DOHH2 (cell line): ENCODE measurements at regions not wholly inside any gene's neighbourhood (a gene's known extent, or its start where the extent isn't known, plus 50 kb on each side); places are given as distances from the start of the nearest gene placed in this dataset.

Experiments used
- EZH2phosphoT487 ChIP-seq: fragments of 200-600 bp; sonication (generic); IDR thresholded peaks from 2 replicates; pipeline ENCODE4 v1.6.1; 2017; ENCODE audit warnings: borderline replicate concordance, mild to moderate bottlenecking, antibody characterized with exemption, low read length, moderate library complexity, mixed read lengths
- TF ChIP-seq, protein P1 (sequence below): fragments of 200-600 bp; sonication (generic); IDR thresholded peaks from one replicate; pipeline ENCODE4 v1.5.1; 2014; ENCODE audit warnings: antibody characterized with exemption, mild to moderate bottlenecking, low read depth, low read length; ENCODE audit not compliant: poor library complexity, severe bottlenecking

- TF ChIP-seq, protein P1, sequence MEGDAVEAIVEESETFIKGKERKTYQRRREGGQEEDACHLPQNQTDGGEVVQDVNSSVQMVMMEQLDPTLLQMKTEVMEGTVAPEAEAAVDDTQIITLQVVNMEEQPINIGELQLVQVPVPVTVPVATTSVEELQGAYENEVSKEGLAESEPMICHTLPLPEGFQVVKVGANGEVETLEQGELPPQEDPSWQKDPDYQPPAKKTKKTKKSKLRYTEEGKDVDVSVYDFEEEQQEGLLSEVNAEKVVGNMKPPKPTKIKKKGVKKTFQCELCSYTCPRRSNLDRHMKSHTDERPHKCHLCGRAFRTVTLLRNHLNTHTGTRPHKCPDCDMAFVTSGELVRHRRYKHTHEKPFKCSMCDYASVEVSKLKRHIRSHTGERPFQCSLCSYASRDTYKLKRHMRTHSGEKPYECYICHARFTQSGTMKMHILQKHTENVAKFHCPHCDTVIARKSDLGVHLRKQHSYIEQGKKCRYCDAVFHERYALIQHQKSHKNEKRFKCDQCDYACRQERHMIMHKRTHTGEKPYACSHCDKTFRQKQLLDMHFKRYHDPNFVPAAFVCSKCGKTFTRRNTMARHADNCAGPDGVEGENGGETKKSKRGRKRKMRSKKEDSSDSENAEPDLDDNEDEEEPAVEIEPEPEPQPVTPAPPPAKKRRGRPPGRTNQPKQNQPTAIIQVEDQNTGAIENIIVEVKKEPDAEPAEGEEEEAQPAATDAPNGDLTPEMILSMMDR: no peak
- no peak for TF ChIP-seq EZH2phosphoT487
Observed at GRCh38 chr2:121031568-121032340, 253.2 kb downstream of the TFCP2L1 start.
